Fibroblast of lung (primary cell): ENCODE measurements at regions not wholly inside any gene's neighbourhood (a gene's known extent, or its start where the extent isn't known, plus 50 kb on each side); places are given as distances from the start of the nearest gene placed in this dataset.

ENCODE experiments used
- EZH2 ChIP-seq: IDR thresholded peaks from 2 replicates; pipeline ENCODE4 v1.5.1; 2012; ENCODE audit warnings: low read length, control low read depth, mild to moderate bottlenecking; ENCODE audit errors: missing control alignments
- TF ChIP-seq, protein P1 (sequence below), 2 donors: IDR thresholded peaks in 1 of 2; conservative IDR thresholded peaks in 1 of 2; 1 replicate in 1 of 2; 2 replicates in 1 of 2; pipeline ENCODE4 v1.5.1; 2011 to 2012; ENCODE audit warnings: low read length in 2 of 2, control low read depth in 1 of 2, inconsistent platforms in 1 of 2, low read depth in 1 of 2, mild to moderate bottlenecking in 1 of 2

DNA sequence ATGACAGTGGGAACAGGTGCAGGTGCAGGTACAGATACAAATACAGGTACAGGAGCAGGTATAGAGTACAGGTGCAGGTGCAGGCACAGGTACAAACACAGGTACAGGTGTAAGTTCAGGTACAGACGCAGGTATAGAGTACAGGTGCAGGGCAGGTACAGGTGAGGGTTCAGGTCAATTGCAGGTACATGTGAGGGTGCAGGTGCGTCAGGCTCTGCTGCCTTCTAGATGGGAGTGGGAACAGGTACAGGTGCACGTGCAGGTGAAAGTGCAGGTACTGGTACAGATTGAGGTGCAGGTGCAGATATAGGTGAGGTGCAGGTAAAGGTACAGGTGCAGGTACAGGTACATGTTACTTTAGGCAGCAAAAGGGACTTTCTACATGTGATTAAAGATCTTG is 85.7 kb downstream of the CRLF2 start:
- TF ChIP-seq, protein P1, sequence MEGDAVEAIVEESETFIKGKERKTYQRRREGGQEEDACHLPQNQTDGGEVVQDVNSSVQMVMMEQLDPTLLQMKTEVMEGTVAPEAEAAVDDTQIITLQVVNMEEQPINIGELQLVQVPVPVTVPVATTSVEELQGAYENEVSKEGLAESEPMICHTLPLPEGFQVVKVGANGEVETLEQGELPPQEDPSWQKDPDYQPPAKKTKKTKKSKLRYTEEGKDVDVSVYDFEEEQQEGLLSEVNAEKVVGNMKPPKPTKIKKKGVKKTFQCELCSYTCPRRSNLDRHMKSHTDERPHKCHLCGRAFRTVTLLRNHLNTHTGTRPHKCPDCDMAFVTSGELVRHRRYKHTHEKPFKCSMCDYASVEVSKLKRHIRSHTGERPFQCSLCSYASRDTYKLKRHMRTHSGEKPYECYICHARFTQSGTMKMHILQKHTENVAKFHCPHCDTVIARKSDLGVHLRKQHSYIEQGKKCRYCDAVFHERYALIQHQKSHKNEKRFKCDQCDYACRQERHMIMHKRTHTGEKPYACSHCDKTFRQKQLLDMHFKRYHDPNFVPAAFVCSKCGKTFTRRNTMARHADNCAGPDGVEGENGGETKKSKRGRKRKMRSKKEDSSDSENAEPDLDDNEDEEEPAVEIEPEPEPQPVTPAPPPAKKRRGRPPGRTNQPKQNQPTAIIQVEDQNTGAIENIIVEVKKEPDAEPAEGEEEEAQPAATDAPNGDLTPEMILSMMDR (conservative IDR thresholded peaks at IDR 0.05 in 1 of 2, IDR thresholded peaks at IDR 0.05 in 1 of 2; ENCODE audit: low read depth in 1 of 2, low read length in 2 of 2) = no peak
- no peak for TF ChIP-seq EZH2
